ENCODE measurements at regions not wholly inside any gene's neighbourhood (a gene's known extent, or its start where the extent isn't known, plus 50 kb on each side); places are given as distances from the start of the nearest gene placed in this dataset.

- Mint-ChIP-seq H3K27me3 (no peaks in the 10 kb centered on the region), H3K36me3 (ENCODE audit: insufficient read depth) (no peaks in the 10 kb centered on the region), H3K9me3 (ENCODE audit: low read depth) (peaks cover 4% of the 10 kb centered on the region), H3K27ac (no peak overlapping the region), H3K4me3 (ENCODE audit: low read depth) (no peak overlapping the region), H3K4me1 (ENCODE audit: low read depth) (peaks cover 3% of the 10 kb centered on the region)
- no peak for TF ChIP-seq CTCF (IDR thresholded peaks at IDR 0.05; ENCODE audit: unreplicated experiment)
- no peak for DNase-seq (ENCODE audit: low spot score, unreplicated experiment)
Measured at GRCh38 chr2:228864131-228864530, 407.0 kb downstream of the PID1 start.

GRCh38 chr2:228860601-228861285 lies 410.3 kb downstream of the PID1 start:
- no peaks in the 10 kb centered on the region for H3K9me3 Mint-ChIP-seq (ENCODE audit: low read depth)
- H3K27me3 Mint-ChIP-seq, result no peaks in the 10 kb centered on the region
- peaks cover 3% of the 10 kb centered on the region for H3K4me1 Mint-ChIP-seq (ENCODE audit: low read depth)
- no peak for TF ChIP-seq CTCF (IDR thresholded peaks at IDR 0.05; ENCODE audit: unreplicated experiment)
- H3K4me3 Mint-ChIP-seq (ENCODE audit: low read depth), result no peak overlapping the region
- H3K27ac Mint-ChIP-seq, result no peak overlapping the region
- no peak for DNase-seq (ENCODE audit: low spot score, unreplicated experiment)
- H3K36me3 Mint-ChIP-seq (ENCODE audit: insufficient read depth), result no peaks in the 10 kb centered on the region

DNA sequence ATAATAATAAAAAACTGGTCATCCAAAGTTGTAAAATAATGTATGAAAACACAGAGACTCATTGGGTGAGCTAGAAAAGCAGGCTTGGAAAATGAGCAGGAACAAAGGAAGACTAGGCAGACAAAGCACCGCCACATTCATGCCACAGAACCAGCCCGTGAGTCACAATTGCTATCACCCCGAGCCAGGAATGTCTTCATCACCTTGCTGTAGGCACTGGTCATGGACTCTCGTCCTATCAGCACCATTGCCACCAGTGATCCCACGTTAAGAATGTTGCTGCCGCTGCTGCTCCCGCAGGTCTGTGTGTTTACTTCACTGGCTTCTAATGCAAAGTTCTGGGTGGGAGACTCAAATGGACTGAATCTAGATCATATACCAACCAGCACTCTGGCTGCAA lies 417.9 kb downstream of the PID1 start:
- no peak for DNase-seq (ENCODE audit: low spot score, unreplicated experiment)
- H3K9me3 Mint-ChIP-seq (ENCODE audit: low read depth), result no peaks in the 10 kb centered on the region
- no peak overlapping the region for H3K27ac Mint-ChIP-seq
- no peaks in the 10 kb centered on the region for H3K4me1 Mint-ChIP-seq (ENCODE audit: low read depth)
- no peak overlapping the region for H3K4me3 Mint-ChIP-seq (ENCODE audit: low read depth)
- TF ChIP-seq CTCF (IDR thresholded peaks at IDR 0.05; ENCODE audit: unreplicated experiment), result no peak
- H3K36me3 Mint-ChIP-seq (ENCODE audit: insufficient read depth), result no peaks in the 10 kb centered on the region
- H3K27me3 Mint-ChIP-seq, result no peaks in the 10 kb centered on the region

DNA sequence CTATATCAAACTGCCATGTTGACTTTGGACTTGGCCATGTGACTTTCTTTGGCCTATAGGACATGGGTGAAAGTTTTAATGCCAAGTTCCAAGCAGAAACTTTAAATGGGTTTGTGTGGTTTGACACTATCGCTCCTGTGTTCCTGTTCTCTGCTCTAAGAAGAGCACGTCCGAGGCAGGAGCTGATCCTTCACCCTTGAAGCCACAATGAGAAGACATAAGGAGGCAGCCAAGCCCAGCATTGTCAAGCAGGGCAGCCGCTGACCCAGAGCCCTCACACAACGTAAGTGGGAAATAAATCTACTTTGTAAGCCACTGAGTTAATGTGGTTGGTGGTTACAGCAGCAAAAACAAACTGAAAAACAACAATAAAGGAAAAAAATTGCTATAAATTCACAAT lies 422.4 kb downstream of the PID1 start:
- Mint-ChIP-seq H3K4me3 (ENCODE audit: low read depth) (no peak overlapping the region), H3K9me3 (ENCODE audit: low read depth) (no peaks in the 10 kb centered on the region), H3K4me1 (ENCODE audit: low read depth) (no peaks in the 10 kb centered on the region), H3K27ac (no peak overlapping the region), H3K27me3 (no peaks in the 10 kb centered on the region), H3K36me3 (ENCODE audit: insufficient read depth) (no peaks in the 10 kb centered on the region)
- no peak for DNase-seq (ENCODE audit: low spot score, unreplicated experiment)
- no peak for TF ChIP-seq CTCF (IDR thresholded peaks at IDR 0.05; ENCODE audit: unreplicated experiment)

- H3K4me3 Mint-ChIP-seq (ENCODE audit: low read depth), result no peak overlapping the region
- H3K27ac Mint-ChIP-seq, result no peak overlapping the region
- no peaks in the 10 kb centered on the region for H3K36me3 Mint-ChIP-seq (ENCODE audit: insufficient read depth)
- H3K9me3 Mint-ChIP-seq (ENCODE audit: low read depth), result no peaks in the 10 kb centered on the region
- no peaks in the 10 kb centered on the region for H3K27me3 Mint-ChIP-seq
- no peaks in the 10 kb centered on the region for H3K4me1 Mint-ChIP-seq (ENCODE audit: low read depth)
- TF ChIP-seq CTCF (IDR thresholded peaks at IDR 0.05; ENCODE audit: unreplicated experiment), result no peak
- no peak for DNase-seq (ENCODE audit: low spot score, unreplicated experiment)
Measured at GRCh38 chr2:228847684-228848083, 423.4 kb downstream of the PID1 start.

Data from progenitor cell of endocrine pancreas (in vitro differentiated cells).